A673 (cell line): ENCODE measurements at regions not wholly inside any gene's neighbourhood (a gene's known extent, or its start where the extent isn't known, plus 50 kb on each side); places are given as distances from the start of the nearest gene placed in this dataset.

Experiments
- EZH2 ChIP-seq: fragments of 200-600 bp; sonication (generic); IDR thresholded peaks from 2 replicates; pipeline ENCODE4 v1.6.1; 2017; ENCODE audit warnings: borderline replicate concordance, low read depth, mild to moderate bottlenecking, mixed read lengths, antibody characterized with exemption, low read length; ENCODE audit not compliant: poor library complexity, severe bottlenecking
- TF ChIP-seq, protein P1 (sequence below): fragments of 300-800, 200-600 bp; sonication (generic); conservative IDR thresholded peaks from 2 replicates; pipeline ENCODE4 v1.5.1; 2017; ENCODE audit warnings: low read depth, mild to moderate bottlenecking, antibody characterized with exemption, low read length, moderate library complexity, mixed read lengths

DNA sequence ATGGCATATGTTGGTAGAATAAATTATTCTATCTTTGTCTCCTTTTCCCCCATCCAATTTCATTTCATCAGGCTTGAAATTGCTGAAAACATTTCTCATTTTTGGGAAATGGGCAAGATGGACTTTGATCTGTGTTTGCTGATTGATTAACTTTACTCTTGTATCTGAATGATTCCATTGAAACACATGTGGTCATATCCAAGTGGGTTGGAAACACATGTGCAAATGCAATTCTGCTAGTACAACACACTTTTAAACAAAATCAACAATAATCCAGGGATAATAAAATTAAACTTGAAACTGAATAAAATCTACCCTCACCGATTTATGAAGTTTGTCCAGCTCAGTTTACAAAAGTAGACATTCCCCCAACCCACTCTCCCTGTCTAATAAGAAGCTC is 96.9 kb downstream of the EPDR1 start:
- TF ChIP-seq, protein P1, sequence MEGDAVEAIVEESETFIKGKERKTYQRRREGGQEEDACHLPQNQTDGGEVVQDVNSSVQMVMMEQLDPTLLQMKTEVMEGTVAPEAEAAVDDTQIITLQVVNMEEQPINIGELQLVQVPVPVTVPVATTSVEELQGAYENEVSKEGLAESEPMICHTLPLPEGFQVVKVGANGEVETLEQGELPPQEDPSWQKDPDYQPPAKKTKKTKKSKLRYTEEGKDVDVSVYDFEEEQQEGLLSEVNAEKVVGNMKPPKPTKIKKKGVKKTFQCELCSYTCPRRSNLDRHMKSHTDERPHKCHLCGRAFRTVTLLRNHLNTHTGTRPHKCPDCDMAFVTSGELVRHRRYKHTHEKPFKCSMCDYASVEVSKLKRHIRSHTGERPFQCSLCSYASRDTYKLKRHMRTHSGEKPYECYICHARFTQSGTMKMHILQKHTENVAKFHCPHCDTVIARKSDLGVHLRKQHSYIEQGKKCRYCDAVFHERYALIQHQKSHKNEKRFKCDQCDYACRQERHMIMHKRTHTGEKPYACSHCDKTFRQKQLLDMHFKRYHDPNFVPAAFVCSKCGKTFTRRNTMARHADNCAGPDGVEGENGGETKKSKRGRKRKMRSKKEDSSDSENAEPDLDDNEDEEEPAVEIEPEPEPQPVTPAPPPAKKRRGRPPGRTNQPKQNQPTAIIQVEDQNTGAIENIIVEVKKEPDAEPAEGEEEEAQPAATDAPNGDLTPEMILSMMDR: no peak
- no peak for TF ChIP-seq EZH2
